Hematopoietic multipotent progenitor cell treated with erythropoietin and hydrocortisone succinate and interleukin-3 and kit ligand, for 6 days (in vitro differentiated cells): ENCODE measurements at regions not wholly inside any gene's neighbourhood (a gene's known extent, or its start where the extent isn't known, plus 50 kb on each side); places are given as distances from the start of the nearest gene placed in this dataset.
"Not testable (repeated sequence)": the region's sequence is repeated elsewhere in the genome, so short reads cannot be mapped to it uniquely, and the experiment has no call there.

Experiments used
- DNase-seq: peaks from one replicate; pipeline ENCODE4 v3.0.0-alpha.2; 2015

DNA sequence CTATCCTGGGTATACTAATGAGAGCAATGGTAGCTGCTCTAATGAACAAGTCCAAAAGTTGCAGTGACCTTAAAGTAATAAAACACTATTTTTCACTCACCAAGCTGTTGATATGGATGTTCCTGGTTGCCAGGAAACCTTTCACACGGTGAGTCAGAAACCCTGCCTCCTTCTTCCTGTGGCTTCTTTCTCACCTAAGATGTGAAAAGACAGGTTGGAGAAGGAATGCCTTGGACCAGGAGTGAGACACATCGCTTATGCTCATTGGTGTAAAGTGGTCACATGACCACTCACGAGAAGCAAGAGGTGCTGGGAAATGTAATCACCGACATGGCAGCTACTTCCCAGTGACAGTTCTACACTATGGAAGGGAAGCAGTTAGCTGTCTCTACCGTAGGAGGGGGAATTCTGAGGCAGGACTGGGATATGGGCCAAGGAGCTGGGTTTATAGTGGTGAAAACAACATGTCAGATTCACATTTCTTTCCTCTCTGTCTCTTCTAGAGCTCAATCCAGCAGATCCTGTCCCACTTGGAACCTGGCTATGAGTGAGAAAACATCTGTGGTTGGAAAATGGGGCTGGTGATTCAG lies 320.4 kb upstream of the KLF4 start:
- DNase-seq = no peak

DNA sequence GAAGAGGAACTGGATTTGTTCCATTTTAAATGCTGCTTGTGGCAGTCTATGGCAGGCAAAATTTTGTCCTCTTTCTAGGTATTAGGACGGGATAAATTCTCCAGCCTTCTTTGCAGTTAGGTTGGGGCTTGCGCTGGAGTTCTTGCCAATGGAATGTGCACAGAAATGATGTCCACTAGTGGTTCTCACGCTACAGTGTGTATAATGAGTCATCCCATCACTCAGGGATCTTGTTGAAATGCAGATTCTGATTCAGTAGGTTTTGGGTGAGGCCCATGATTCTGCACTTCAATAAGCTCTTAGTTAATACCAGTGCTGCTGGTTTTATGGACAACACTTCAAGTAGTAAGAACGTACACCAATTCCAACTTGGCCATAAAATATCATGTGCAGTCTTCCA lies 317.6 kb upstream of the KLF4 start:
- DNase-seq = no peak

DNA sequence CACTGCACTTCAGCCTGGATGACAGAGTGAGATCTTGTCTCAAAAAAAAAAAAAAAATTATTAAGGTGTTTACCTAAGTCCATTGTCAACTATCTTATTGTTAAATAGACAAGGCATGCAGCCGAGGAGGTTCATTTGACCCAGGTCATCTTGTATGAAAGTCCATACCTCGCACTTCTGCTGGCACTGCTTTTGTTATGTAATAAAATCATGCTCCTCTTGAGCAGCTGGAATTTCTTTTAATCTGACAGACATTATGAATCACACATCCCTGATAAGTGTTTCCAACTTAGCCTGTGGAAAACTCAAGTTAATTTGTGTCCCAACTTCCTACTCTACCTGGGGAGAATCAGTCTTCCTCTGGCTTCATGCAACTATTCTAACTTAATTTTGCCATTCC lies 315.6 kb upstream of the KLF4 start:
- no peak for DNase-seq

DNA sequence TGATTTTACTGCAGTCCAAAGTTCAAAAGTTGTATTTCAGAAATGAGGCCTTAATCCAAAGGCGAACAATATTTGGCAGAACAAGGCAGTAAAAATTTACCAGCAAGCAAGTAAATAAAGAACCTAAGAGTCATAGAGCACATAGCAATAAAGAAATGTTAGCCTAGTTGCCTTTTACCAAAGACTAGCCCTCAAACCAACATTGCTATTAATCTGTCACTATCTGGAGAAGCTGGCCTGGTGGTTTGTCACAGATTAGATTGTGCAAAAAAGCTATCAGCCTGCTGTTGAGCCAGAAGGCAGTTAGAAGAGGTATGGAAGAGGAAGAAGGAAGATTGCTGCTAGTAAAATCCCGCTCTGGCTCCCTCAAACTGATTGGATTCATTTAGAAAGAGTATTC lies 304.7 kb upstream of the KLF4 start:
- peak; percentile 77 for DNase-seq

DNA sequence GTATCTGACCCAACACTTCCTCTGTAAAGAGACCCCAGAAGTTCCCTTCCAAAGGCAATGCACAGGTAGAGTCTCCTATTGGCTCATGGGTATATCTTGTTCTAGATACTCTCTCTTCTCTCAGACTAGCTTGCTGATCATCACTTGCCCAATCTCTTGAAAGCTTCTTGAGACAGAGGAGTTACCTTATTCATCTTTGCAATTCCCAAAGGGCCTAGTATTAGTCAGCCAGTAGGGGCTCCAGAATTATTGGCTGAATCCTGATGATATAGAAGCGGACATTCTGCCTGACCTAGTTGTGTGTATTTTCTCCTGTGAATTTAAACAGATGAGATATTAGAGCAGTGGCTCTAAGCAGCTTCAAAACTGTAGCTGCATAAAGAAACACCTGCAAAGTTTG lies 304.0 kb upstream of the KLF4 start:
- DNase-seq = no peak

DNA sequence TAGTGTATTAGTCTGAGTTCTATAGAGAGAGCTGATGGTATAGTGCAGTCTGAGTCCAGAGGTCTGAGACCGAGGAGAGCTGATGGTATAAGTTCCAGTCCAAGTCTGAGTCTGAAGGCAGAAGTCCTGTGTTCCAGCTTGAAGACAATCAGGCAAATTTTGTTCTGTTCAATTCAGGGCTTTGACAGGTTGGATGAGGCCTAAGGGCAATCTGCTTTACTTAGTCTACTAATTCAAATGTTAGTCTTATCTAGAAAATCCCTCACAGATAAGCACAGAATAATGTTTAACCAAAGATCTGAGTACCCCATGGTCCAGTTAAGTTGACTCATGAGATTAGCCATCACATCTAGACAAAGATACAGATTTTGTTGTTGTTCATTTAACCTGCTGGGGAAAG lies 303.0 kb upstream of the KLF4 start:
- no peak for DNase-seq

DNA sequence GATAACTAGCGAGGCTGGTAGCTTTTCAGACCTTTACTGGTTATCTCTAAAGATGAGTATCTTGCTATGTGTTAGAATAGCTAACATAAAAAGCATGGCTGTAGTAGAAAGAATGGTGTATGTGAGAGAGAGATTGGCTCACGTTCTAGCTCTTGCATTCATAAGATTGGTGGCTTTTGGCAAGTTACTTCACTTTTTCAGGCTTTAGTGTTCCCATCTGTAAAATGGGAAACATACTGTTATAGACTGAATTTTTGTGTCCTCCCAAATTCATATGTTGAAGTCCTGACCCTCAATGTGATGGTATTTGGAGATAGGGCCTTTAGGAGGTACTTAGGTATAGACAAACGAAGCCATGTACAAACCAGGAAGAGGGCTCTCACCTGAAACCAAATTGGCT lies 302.4 kb upstream of the KLF4 start:
- no peak for DNase-seq

DNA sequence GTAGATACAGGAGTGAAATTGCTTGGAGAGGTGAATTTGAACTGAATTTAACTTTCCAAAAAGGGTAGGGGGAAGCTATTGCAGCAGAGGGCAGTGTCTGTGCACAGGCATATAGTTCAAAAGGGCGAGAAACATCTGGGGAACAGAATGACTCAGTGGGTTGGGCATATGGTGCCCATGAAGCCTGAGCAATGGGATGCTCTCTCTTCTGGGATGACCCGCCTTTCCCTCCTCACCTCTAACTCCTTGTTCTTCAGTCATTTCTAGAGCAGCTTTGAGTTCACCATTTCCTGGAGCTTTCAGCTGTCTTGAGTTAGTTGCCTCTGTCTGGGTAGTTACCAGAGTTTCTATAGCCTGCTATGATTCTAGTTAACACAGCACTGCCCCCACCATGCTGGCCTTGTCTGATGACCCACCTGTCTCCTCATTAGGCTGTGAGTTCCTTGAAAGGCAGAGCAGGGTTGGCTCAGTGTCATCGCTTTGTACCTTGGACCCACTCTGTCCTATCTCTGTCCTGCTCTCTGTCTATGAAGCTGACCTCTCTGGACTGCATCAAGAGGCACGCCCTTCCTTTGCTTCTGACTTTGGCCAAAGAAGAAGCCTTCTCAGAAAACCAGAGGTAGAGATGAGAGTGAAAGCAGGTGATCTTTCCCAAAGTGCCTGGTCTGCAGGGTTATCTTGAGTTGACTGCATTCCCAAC lies 299.6 kb upstream of the KLF4 start:
- no peak for DNase-seq

DNA sequence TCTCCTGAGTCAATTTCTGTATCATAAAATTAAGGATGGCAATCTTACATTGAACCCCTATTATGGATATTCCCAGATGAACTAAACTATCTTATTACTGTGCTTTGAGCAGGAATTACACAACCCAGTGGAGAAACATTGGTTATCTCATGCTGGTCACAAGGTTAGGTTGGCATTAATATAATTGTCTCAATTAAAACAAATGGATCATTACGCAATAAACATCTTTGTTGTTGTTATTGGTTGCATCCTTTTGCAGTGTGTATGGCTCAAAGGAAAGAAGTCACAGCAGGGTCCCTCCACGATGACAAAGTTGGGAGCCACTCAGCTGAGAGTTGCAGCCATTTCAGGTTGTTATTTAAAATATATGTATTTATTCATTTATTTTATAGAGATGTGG lies 297.0 kb upstream of the KLF4 start:
- DNase-seq = no peak

DNA sequence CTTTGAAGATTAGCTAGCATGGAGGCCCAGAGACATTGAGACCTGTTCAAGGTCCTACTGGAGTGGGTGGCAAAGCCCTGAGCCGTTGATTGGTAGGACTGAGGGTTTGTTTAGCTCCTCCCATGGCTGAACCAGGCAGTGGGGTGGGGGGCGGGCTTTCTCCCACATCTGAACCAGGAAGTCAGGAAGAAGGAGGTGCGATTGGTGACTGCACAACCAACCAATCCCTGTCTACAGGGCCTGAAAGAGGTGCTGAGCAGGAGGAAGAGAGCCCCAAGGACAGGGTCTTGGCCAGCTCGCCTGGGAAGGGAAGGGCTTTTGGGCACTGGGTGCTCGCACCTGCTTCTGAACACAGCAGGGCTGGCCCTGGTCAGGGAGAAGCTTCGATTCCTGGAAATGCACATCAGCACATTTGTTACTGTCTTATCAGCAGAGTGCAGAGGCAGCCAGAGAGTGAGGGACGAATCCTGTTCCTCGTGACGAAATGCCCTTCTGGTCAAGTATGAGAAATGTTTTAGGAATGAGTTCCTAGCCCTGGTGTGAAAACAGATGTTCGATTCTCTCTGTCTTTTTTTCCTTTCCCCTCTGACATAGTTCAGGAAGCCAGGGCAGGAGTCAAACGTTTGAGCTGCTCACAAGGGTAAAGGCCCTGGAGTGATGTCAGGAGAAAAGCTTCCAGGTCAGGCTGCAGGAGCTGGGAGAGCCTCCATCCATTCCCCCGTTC lies 294.8 kb upstream of the KLF4 start:
- peak; percentile 92 for DNase-seq

DNA sequence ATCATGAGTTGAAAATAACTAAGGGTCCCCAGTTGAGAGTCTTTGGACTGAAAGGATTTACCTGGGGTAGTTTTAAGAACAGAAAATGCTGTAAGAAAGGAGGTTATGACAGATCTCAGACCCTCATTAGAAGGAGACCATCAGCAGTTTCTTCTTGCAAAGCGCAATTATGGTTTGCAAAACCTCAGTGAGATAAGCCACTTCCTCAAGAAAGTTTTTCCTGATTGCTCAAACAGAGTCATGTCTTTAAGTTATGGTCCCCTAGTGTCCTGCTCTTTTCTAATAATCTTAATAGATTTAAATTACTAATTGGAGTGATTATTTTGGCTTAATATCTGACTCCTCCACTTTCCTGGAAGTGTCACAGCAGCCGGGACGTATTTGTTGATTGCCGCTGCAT lies 293.2 kb upstream of the KLF4 start:
- peak; percentile 70 for DNase-seq

DNA sequence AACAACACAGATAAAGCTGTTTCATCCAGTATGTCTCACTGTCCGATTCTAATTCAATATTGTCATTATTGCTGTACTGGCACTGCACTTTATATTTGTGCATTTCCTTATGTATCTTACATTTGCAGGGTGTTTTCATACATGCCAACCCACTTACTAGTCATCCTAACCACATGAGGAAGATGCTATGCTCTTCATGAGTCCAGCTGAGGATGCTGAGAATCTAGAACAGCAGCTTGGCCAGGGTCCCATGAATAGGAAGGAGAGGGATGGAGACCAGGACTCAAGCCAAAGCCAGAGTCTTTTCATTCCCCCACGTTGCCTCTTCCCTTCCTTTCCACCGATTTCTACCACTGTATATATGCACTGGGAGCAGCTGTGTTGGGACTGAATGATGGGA lies 292.8 kb upstream of the KLF4 start:
- peak; percentile 22 for DNase-seq

DNA sequence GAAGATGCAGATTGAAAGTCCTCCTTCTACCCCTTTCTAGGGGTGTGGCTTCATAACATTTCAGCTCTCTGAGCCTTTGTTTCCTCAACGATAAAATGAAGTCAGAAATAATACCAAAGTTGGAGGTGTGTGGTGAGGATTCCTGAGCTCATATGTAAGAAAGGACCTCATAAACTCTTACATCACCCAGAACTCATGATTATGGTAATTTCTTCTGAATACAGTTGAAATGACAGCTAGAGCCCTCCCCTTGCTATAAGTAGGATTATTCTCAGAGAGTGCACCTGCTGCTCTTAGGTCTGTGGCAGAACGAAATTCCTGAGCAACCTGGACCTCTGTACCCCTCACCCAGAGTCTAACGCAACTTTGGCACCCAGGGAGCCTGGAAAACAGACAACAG lies 291.4 kb upstream of the KLF4 start:
- DNase-seq = no peak

DNA sequence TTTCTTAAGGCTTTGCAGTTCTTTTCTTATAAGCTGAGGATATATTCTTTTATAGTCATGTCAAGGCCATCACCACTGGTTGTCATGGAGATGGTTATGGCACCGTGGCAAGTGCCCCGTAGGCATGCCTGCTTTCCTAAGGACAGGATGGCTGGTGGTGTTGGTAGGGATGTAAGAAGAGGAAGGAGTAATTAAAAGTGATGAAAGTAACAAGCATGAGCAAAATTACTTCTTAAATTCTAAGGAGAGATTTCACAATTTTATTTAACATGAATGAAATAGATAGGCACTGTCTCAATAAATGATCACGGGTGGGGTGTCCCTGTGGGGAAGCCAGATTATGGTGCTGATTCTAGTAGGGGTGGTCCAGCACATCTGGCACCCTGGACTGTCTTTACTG lies 290.2 kb upstream of the KLF4 start:
- DNase-seq = no peak

DNA sequence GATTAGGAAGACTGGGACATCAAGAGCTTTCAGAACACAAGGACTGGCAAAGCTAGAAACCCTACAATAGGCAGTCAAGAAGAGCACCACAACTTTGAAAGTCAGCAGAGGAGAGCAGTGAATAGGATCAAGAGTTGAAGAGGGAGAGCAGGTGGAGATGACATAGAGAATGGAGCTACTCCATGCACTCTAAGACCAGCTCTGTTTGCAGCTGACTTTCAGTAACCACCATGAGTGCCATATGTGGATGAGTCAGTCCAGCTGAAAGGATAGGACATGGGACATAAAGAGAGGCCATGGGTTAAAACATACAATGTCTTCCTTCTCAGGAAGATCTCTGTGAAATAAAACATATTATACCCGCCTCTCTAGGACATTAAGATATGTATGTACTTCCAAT lies 289.1 kb upstream of the KLF4 start:
- DNase-seq = no peak

DNA sequence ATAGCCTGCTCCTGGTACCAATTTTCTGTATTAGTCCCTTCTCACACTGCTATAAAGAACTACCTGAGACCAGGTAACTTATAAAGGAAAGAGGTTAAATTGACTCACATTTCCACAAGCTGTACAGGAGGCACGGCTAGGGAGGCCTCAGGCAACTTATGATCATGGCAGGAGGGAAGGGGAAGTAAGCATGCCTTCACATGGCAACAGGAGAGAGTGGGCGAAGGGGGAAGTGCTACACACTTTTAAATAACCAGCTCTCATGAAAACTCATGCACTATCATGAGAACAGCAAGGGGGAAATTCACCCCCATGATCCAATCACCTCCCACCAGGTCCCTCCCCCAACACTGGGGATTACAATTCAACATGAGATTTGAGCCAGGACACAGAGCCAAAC lies 284.5 kb upstream of the KLF4 start:
- peak; percentile 27 for DNase-seq

DNA sequence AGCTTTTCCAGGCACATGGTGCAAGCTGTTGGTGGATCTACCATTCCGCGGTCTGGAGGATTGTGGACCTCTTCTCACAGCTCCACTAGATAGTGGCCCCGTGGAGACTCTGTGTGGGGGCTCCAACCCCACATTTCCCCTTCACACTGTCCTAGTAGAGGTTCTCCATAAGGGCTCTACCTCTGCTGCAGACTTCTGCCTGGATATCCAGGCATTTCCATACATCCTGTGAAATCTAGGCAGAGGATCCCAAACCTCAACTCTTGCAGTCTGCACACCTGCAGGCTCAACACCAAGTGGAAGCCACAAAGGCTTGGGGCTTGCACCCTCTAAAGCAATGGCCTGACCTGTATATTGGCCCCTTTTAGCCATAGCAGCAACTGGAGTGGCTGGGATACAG lies 283.4 kb upstream of the KLF4 start:
- no peak for DNase-seq

DNA sequence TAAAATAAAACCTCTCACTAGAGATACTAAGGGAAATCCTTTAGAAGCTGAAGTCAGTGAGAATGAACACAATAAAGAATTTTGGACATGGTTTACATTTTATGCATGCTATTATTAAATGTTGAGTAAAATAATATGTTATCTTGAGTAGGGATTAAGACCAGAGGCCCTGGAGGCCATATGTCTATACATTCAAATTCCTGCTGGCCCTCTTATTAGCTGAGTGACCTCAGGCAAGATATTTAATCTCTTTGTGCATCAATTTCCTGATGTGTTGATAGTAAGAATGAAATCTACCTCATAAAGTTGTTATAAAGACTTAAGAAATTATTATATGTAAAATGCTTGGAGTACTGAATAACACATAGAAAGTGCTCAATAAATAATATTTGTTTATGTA lies 281.1 kb upstream of the KLF4 start:
- DNase-seq = no peak

DNA sequence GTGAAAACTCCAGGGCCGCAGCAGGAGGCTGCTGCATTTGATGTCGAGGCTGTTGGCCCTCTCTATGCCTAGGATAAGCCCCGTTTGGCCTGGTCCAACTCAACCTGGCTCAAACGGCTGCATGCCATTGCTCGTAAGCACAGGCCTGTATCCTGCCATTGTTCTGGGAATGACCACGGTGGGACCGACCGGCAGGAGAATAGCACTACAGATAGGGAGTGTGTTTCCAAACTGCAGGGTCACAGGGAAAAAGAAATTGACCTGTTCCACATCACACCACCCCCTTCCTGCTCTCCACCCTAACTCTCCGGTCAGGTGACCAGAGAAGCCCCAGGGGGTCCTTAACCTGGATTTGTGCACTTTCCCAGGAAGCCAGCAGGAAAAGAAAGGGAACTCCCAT lies 278.7 kb upstream of the KLF4 start:
- no peak for DNase-seq

DNA sequence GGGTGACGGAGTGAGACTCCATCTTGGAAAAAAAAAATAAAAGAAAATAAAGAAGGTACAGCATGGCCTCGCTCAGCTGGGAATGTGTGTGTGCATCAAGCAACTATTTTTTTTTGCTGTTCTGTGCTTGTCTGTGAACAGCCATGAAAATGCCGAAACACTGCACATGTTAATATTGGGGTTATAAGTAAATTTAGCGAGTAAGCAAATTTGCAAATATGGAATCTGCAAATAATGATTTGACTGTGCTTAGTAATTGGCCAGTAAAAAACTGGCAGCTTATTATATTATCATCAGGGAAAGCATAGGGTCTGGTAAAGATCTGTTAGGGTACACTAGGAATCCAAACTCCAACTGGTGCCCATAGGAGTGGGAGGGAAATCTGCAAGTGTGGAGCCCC lies 278.1 kb upstream of the KLF4 start:
- DNase-seq = no peak

DNA sequence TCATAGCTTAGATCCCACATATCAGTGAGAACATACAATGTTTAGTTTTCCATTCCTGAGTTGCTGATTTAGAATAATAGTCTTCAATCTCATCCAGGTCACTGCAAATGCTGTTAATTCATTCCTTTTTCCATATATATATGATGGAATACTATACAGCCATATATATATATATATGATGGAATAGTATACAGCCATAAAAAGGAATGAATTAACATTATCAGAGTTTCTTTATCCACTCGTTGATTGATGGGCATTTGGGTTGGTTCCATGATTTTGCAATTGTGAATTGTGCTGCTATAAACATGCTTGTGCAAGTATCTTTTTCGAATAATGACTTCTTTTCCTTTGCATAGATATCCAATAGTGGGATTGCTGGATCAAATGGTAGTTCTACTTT lies 273.9 kb upstream of the KLF4 start:
- not testable (repeated sequence) for DNase-seq

DNA sequence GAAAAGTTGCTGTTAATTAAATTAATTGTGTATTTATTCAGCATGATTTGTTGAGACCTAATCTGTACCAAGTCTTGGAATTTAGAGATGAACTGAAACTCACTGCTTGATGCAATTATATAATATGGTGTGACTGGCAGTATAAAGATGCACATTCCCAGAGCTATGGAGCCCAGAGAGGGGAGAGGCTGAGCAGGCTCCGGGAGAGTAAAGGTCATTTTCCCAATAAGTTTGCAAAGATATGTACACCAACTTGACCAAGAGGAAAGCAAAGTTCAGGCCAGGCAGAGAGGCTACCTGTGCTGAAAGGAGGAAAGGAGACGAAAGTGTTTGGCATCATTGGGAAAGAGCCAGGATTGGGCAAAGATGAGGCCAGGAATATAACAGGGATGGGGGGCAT lies 271.7 kb upstream of the KLF4 start:
- DNase-seq = no peak

DNA sequence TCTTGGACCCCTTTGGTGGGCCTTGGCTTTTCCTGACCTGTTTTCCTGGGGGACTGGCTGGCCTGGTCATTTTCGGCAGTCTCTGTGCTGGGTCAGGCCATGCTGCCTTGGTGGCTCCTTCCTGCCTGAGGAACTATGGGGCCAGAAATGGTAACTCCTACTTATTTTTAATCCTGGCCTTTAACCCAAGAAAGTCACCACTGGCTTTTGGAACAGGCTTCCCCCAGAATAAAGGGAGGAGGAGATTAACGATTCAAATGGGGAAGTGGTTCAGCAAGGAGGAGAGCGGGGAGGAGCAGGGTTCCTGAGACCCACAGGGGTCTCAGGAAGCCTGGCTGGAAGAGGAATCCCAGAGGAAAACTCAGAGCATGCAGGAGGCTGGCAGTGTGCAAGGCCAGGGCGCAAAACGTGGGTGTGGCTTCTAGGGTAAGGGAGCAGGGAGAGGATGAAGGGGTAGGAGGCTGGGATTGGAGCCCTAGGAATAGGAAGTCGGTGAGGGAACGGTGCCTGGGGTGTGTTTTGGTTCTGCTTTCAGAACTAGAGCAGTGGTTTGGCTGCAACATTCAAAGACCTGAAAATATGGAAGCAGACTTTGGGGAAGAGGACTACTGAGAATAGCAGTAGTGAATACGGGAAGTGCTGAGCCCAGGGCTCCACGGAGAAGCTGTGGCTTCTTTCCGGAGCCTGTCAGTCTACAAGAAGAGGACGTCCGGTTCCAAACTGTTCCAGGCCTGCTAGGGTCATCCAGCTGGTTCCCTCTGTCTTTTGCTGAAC lies 271.1 kb upstream of the KLF4 start:
- peak; percentile 43 for DNase-seq

DNA sequence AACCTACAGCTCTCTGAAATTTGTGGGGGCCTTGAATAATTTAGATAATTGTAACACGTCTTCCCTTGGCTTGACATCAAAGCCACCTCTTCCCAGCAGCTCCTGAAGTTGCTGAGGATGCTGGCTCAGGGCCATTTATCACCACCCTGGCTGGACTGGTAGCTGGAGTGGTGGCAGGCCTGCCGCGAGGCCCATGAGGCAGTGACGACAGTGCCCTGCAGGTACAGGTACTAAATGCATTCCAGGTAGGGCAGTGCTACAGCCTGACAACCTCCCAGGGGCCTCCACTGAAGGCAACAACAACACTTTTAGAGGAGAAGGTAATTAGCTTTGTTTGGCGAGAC lies 270.2 kb upstream of the KLF4 start:
- no peak for DNase-seq
